Vagina (tissue), 2 donors: ENCODE measurements at regions not wholly inside any gene's neighbourhood (a gene's known extent, or its start where the extent isn't known, plus 50 kb on each side); places are given as distances from the start of the nearest gene placed in this dataset.

Source experiments
- DNase-seq, 2 donors: peaks; one replicate each; pipeline ENCODE4 v3.0.0-alpha.2; 2017; ENCODE audit errors: extremely low spot score in 2 of 2
- H3K27ac ChIP-seq: fragments of 200-600 bp; sonication (generic); one replicate; pipeline ENCODE4 v1.5.1; 2019
- H3K27me3 ChIP-seq: fragments of 200-600 bp; sonication (generic); one replicate; pipeline ENCODE4 v1.5.1; 2019
- H3K36me3 ChIP-seq, 2 donors: fragments of 200-600 bp; sonication (generic); one replicate each; pipeline ENCODE4 v1.5.1; 2017 to 2019
- H3K4me1 ChIP-seq: fragments of 200-600 bp; sonication (generic); one replicate; pipeline ENCODE4 v1.5.1; 2019
- H3K4me3 ChIP-seq, 2 donors: fragments of 200-600 bp; sonication (generic); 1 replicate in 1 of 2; 2 replicates in 1 of 2; pipeline ENCODE4 v1.5.1; 2016 to 2019
- H3K9me3 ChIP-seq: fragments of 200-600 bp; sonication (generic); one replicate; pipeline ENCODE4 v1.5.1; 2019
- POLR2A ChIP-seq, 2 donors: fragments of 450-650 bp; IDR thresholded peaks; one replicate each; pipeline ENCODE4 v1.6.1; 2017; ENCODE audit warnings: antibody characterized with exemption in 2 of 2, mild to moderate bottlenecking in 2 of 2, moderate library complexity in 2 of 2
- POLR2AphosphoS5 ChIP-seq, 2 donors: sonication (generic); formaldehyde crosslinking; IDR thresholded peaks; one replicate each; pipeline ENCODE4 v1.9.0; 2017; ENCODE audit warnings: antibody characterized with exemption in 2 of 2, mild to moderate bottlenecking in 2 of 2, low read depth in 1 of 2; ENCODE audit not compliant: insufficient read depth in 1 of 2
- intact Hi-C: fragments of 100-400 bp; cut with DNase I; formaldehyde crosslinking; loops from one replicate; pipeline ENCODE4 v1.15.1; 2023
- TF ChIP-seq, protein P1 (sequence below), 3 experiments: fragments of 450-650 bp in 2 of 3; fragments of 200-600 bp in 1 of 3; sonication (generic) in 1 of 3; IDR thresholded peaks; one replicate each; pipeline ENCODE4 v1.5.1; 2017 to 2019; ENCODE audit warnings: antibody characterized with exemption in 3 of 3, mild to moderate bottlenecking in 2 of 3, moderate library complexity in 2 of 3

DNA sequence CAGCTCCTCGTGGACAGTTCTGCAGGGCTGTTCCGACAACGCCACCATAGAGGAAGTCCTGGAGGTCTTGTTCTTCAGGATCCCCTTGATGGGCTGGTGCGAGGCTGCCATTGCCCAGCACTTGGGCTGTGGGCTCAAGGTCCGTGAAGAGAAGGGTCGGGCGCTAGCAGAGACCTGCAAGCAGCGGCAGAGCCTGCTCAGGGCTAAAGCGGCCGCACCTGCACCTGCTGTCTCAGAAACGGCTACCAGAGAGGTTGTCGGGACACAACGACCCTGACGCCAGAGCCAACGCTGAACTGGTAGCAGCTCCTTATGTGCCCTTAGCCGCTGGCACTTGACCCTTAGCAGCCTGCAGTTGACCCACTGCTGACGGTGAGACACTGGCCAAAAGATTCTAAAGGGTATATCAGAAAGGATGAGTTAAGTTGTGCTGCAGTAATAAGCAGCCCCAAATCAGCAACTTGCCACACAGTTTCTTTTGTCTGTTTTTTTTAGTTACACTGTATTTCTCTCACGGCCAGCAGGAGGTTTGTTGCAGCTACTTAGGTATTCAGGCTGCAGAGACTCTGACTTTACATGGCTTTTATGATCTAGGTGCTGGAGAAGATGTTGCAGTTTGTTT lies 55.5 kb upstream of the ST6GAL2 start:
- DNase-seq = no peak
- H3K4me1 ChIP-seq = no peaks in the 10 kb centered on the region
- H3K4me3 ChIP-seq = no peak overlapping the region
- intact Hi-C loops = no loop called here
- no peaks in the 10 kb centered on the region for H3K9me3 ChIP-seq
- no peak overlapping the region for H3K27ac ChIP-seq
- H3K36me3 ChIP-seq = no peaks in the 10 kb centered on the region
- H3K27me3 ChIP-seq = no peaks in the 10 kb centered on the region
- TF ChIP-seq, protein P1, sequence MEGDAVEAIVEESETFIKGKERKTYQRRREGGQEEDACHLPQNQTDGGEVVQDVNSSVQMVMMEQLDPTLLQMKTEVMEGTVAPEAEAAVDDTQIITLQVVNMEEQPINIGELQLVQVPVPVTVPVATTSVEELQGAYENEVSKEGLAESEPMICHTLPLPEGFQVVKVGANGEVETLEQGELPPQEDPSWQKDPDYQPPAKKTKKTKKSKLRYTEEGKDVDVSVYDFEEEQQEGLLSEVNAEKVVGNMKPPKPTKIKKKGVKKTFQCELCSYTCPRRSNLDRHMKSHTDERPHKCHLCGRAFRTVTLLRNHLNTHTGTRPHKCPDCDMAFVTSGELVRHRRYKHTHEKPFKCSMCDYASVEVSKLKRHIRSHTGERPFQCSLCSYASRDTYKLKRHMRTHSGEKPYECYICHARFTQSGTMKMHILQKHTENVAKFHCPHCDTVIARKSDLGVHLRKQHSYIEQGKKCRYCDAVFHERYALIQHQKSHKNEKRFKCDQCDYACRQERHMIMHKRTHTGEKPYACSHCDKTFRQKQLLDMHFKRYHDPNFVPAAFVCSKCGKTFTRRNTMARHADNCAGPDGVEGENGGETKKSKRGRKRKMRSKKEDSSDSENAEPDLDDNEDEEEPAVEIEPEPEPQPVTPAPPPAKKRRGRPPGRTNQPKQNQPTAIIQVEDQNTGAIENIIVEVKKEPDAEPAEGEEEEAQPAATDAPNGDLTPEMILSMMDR (IDR thresholded peaks at IDR 0.05) = no peak
- TF ChIP-seq POLR2A (IDR thresholded peaks at IDR 0.05) = no peak
- TF ChIP-seq POLR2AphosphoS5 (IDR thresholded peaks at IDR 0.05; ENCODE audit: insufficient read depth in 1 of 2, low read depth in 1 of 2) = no peak

DNA sequence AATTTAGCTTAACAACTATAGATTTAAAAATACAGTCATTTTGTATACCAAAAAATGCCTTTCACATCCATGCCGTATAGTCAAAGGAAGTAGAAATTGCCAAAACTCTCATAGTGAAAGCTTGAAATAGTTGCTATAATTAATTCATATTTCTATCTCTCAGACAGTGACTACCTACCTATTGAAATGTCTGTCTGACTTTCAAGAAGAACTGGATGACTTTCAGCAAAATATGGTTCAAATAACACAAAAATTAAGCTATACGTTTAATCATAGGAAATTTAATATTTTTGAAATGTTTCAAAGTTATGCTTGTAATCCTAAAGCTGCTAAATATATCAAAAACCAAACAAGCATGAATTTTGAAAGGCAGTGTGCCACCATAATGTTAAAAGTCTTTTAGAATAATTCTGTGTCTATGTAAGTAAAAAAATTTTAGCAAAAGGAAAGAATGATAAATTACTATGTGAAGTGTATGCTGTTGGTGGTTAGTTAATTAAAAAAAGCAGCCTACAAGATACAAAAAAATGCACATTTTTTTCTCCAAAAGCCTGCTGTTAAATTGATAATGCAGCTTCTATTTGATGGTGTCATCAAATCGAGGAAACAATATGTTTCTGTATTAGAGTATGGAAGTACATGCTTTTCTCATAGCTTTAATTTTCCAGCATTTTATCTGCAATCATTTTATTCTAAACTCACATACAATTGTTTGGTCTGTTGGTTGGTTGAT lies 57.7 kb upstream of the ST6GAL2 start:
- Histone ChIP-seq H3K9me3 (no peaks in the 10 kb centered on the region), H3K4me1 (no peaks in the 10 kb centered on the region), H3K27me3 (no peaks in the 10 kb centered on the region), H3K36me3 (no peaks in the 10 kb centered on the region), H3K27ac (no peak overlapping the region), H3K4me3 (no peak overlapping the region)
- DNase-seq = no peak
- TF ChIP-seq, protein P1 (IDR thresholded peaks at IDR 0.05) = no peak
- intact Hi-C loops = no loop called here

DNA sequence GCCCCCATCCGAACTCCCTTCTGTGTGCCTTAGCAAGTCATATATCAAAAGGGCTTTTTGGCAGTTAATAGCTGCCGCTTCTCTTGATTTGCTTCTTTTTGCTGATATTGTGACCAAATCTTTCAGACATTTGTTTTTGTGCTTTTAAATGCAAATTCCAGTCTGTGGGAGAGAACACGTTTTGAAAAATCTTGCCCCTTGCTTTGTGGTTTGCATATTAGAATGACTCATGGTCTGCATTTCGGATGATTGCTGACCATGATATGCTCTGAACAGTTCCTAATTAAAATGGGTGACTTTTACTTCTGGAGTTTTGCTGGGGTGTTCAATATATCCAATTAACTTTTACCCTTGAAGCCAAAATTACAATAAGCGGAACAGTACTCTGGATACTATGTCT lies 58.2 kb upstream of the ST6GAL2 start:
- Histone ChIP-seq H3K27me3 (no peaks in the 10 kb centered on the region), H3K4me3 (no peak overlapping the region), H3K4me1 (no peaks in the 10 kb centered on the region), H3K36me3 (no peaks in the 10 kb centered on the region), H3K9me3 (no peaks in the 10 kb centered on the region), H3K27ac (no peak overlapping the region)
- TF ChIP-seq, protein P1 (IDR thresholded peaks at IDR 0.05) = no peak
- TF ChIP-seq POLR2A (IDR thresholded peaks at IDR 0.05) = no peak
- intact Hi-C loops = no loop called here
- DNase-seq = no peak

DNA sequence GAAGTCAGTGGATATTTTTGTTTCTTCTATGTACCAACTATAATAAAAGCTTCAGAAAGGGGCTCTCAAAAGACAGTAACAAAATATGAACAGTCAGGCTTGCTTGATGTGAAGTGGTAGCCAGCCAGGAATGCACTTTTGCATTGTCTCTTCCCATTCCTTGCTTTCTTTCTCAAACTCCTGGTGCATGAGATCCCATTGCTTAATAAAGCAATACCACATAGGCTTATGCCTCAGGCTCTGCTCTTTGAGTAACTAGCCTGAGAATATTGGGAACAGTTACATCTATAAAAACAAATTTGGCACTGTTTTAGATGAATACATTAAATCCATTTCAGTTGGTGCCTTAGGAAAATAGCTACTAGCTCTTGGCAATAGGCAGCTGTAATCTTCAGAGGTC lies 62.6 kb upstream of the ST6GAL2 start:
- TF ChIP-seq POLR2AphosphoS5 (IDR thresholded peaks at IDR 0.05; ENCODE audit: insufficient read depth in 1 of 2, low read depth in 1 of 2) (no peak), POLR2A (IDR thresholded peaks at IDR 0.05) (no peak)
- TF ChIP-seq, protein P1 (IDR thresholded peaks at IDR 0.05) = no peak
- Histone ChIP-seq H3K4me1 (no peaks in the 10 kb centered on the region), H3K27ac (no peak overlapping the region), H3K27me3 (no peaks in the 10 kb centered on the region), H3K36me3 (no peaks in the 10 kb centered on the region), H3K9me3 (no peaks in the 10 kb centered on the region), H3K4me3 (no peak overlapping the region)
- DNase-seq = no peak
- intact Hi-C loops = no loop called here

GRCh38 chr2:106953236-106953635 lies 67.3 kb upstream of the ST6GAL2 start:
- TF ChIP-seq, protein P1 (IDR thresholded peaks at IDR 0.05) = no peak
- TF ChIP-seq POLR2AphosphoS5 (IDR thresholded peaks at IDR 0.05; ENCODE audit: insufficient read depth in 1 of 2, low read depth in 1 of 2) (no peak), POLR2A (IDR thresholded peaks at IDR 0.05) (no peak)
- no peak overlapping the region for H3K4me3 ChIP-seq
- no peak overlapping the region for H3K27ac ChIP-seq
- DNase-seq = no peak
- intact Hi-C loops = no loop called here
- H3K9me3 ChIP-seq = no peaks in the 10 kb centered on the region
- no peaks in the 10 kb centered on the region for H3K27me3 ChIP-seq
- no peaks in the 10 kb centered on the region for H3K36me3 ChIP-seq
- no peaks in the 10 kb centered on the region for H3K4me1 ChIP-seq
